ENCODE measurements at regions not wholly inside any gene's neighbourhood (a gene's known extent, or its start where the extent isn't known, plus 50 kb on each side); places are given as distances from the start of the nearest gene placed in this dataset. TPM values are rescaled to one million over a fixed set of nuclear protein-coding genes. Genes with fewer than 3 reads are reported as not detected.
A peak's percentile ranks its signal among the peaks of the same experiment; 100 is the strongest.

DNA sequence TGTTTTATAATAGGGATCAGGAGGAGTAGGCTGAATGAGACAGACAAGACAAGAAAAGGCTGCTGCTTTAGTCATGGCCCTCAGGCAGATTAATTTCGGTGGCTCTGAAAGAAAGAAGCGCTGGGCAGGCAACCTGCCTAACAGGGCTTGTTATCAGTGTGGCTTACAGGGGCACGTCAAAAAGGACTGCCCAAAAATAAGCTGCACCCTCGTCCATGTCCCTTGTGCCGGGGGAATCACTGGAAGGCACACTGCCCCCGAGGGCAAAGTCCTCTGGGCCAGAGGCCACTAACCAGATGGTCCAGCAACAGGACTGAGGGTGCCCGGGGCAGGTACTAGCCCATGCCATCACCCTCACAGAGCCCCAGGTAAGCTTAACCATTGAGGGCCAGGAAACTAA is 188.5 kb downstream of the IGSF11 start:
- in situ Hi-C loops (cut with MboI): no loop called here
- 37 to 40% methylated on average over 7 of the region's 7 CpGs for WGBS, 2 experiments (ENCODE audit: low coverage in 1 of 2, low lambda C conversion rate in 2 of 2, missing lambda C conversion rate in 2 of 2)
- H3K27me3 ChIP-seq (replicated peaks; ENCODE audit: insufficient read depth): no peaks in the 10 kb centered on the region
- no peaks in the 10 kb centered on the region for H3F3A ChIP-seq (ENCODE audit: insufficient read depth)
- no peak overlapping the region for H3K9ac ChIP-seq
- H3K27ac ChIP-seq: no peak overlapping the region
- H3K4me2 ChIP-seq (ENCODE audit: unreplicated experiment): no peak overlapping the region
- H3K4me1 ChIP-seq (ENCODE audit: insufficient read depth): no peaks in the 10 kb centered on the region
- H3K9me3 ChIP-seq (ENCODE audit: low read depth): no peaks in the 10 kb centered on the region
- H3K79me2 ChIP-seq (ENCODE audit: insufficient read depth): no peaks in the 10 kb centered on the region
- H4K20me1 ChIP-seq (ENCODE audit: insufficient read depth): no peaks in the 10 kb centered on the region
- no peak overlapping the region for H2AFZ ChIP-seq
- no peak for DNase-seq
- H3K9me2 ChIP-seq (ENCODE audit: insufficient read depth): no peaks in the 10 kb centered on the region
- H3K4me3 ChIP-seq: no peak overlapping the region
- no peak for TF ChIP-seq EZH2phosphoT487 (IDR thresholded peaks at IDR 0.05; ENCODE audit: insufficient read depth, low read depth)
- TF ChIP-seq EZH2 (IDR thresholded peaks at IDR 0.05; ENCODE audit: insufficient read depth, poor library complexity, severe bottlenecking): no peak
- no peaks in the 10 kb centered on the region for H3K36me3 ChIP-seq (ENCODE audit: low read depth)

Small RNA genes lying in the stretch of these regions (microRNA-seq; reads per million reads assigned to microRNA genes)
- gene MIR4447 (ENCODE audit: borderline number of aligned reads): not detected

Small RNA genes lying in the stretch of these regions (small RNA-seq; reads per million reads assigned to genes)
- gene MIR4447 (ENCODE audit: low read depth, low replicate concordance): not detected
- gene RF01884 (ENCODE audit: low read depth, low replicate concordance): not detected
- 24.5 reads per million, percentile 90 among the genes with 10 or more reads in this experiment for gene RNU5E-8P (ENCODE audit: low read depth, low replicate concordance)
- not detected for gene RNU6-1200P (ENCODE audit: low read depth, low replicate concordance)

All from GM23248 (cell line).